HEK293T (cell line): ENCODE measurements at regions not wholly inside any gene's neighbourhood (a gene's known extent, or its start where the extent isn't known, plus 50 kb on each side); places are given as distances from the start of the nearest gene placed in this dataset.

ENCODE experiments used
- ARNT ChIP-seq: fragments of 450-650 bp; IDR thresholded peaks from 2 replicates; pipeline ENCODE4 v1.6.1; 2017; ENCODE audit warnings: mild to moderate bottlenecking
- BHLHE40 ChIP-seq: fragments of 450-650 bp; IDR thresholded peaks from 2 replicates; pipeline ENCODE4 v1.6.1; 2016; ENCODE audit warnings: mild to moderate bottlenecking, moderate library complexity, borderline replicate concordance
- CTBP1 ChIP-seq: fragments of 450-650 bp; IDR thresholded peaks from 2 replicates; pipeline ENCODE4 v1.6.1; 2016; ENCODE audit warnings: borderline replicate concordance
- ELF4 ChIP-seq: fragments of 450-650 bp; IDR thresholded peaks from 2 replicates; pipeline ENCODE4 v1.6.1; 2017; ENCODE audit warnings: antibody characterized with exemption
- FOXA1 ChIP-seq: fragments of 450-650 bp; IDR thresholded peaks from 2 replicates; pipeline ENCODE4 v1.6.1; 2016; ENCODE audit warnings: mild to moderate bottlenecking
- FOXK2 ChIP-seq: fragments of 450-650 bp; IDR thresholded peaks from 2 replicates; pipeline ENCODE4 v1.6.1; 2016; ENCODE audit warnings: mild to moderate bottlenecking
- FOXM1 ChIP-seq: fragments of 450-650 bp; IDR thresholded peaks from 2 replicates; pipeline ENCODE4 v1.6.1; 2017; ENCODE audit warnings: mild to moderate bottlenecking, borderline replicate concordance
- HDGF ChIP-seq: fragments of 450-650 bp; IDR thresholded peaks from 2 replicates; pipeline ENCODE4 v1.6.1; 2017; ENCODE audit warnings: antibody characterized with exemption, borderline replicate concordance
- NFRKB ChIP-seq: fragments of 450-650 bp; IDR thresholded peaks from 2 replicates; pipeline ENCODE4 v1.6.1; 2016; ENCODE audit warnings: mild to moderate bottlenecking, moderate library complexity
- SP1 ChIP-seq: fragments of 450-650 bp; IDR thresholded peaks from 2 replicates; pipeline ENCODE4 v1.6.1; 2017
- SUZ12 ChIP-seq: fragments of 450-650 bp; IDR thresholded peaks from 2 replicates; pipeline ENCODE4 v1.6.1; 2016; ENCODE audit warnings: mild to moderate bottlenecking
- TARDBP ChIP-seq: fragments of 450-650 bp; IDR thresholded peaks from 2 replicates; pipeline ENCODE4 v1.6.1; 2016
- ZNF384 ChIP-seq: fragments of 450-650 bp; IDR thresholded peaks from 2 replicates; pipeline ENCODE4 v1.6.1; 2016

GRCh38 chr11:15645201-15645600 lies 530.5 kb downstream of the INSC start:
- TF ChIP-seq FOXA1 = no peak
- TF ChIP-seq SP1 = no peak
- TF ChIP-seq BHLHE40 = no peak
- no peak for TF ChIP-seq CTBP1
- no peak for TF ChIP-seq SUZ12
- no peak for TF ChIP-seq FOXM1
- TF ChIP-seq ELF4 = no peak
- TF ChIP-seq FOXK2 = no peak
- TF ChIP-seq NFRKB = no peak
- TF ChIP-seq ARNT = no peak
- no peak for TF ChIP-seq ZNF384
- no peak for TF ChIP-seq TARDBP
- TF ChIP-seq HDGF = no peak
